ENCODE measurements at regions not wholly inside any gene's neighbourhood (a gene's known extent, or its start where the extent isn't known, plus 50 kb on each side); places are given as distances from the start of the nearest gene placed in this dataset.

DNA sequence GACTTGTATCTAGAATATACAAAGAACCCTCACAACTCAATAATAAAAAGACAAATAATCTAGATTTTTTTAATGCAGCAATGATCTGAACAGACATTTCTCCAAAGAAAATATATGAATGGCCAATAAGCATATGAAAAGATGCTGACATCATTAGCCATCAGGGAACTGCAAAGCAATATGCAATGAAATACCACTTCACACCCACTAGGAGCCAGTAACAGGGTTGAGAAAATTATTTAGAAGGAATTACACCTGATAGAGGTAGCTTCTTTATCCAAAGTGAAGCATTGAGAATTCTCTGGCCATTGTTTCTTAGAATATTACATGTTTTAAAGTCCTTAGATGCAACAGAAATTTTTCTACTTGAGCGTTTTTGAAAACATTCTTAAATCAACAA, 316.9 kb downstream of the KCNN2 start:
- peaks cover 5% of the 10 kb centered on the region for H3K9me3 Mint-ChIP-seq
- DNase-seq = no peak
- H3K4me1 Mint-ChIP-seq (ENCODE audit: low read depth) = no peaks in the 10 kb centered on the region
- no peak overlapping the region for H3K4me3 Mint-ChIP-seq
- H3K27me3 Mint-ChIP-seq (ENCODE audit: low read depth) = no peaks in the 10 kb centered on the region
- H3K27ac Mint-ChIP-seq = no peak overlapping the region
- CTCF ChIA-PET = no interaction called here
- no peaks in the 10 kb centered on the region for H3K36me3 Mint-ChIP-seq (ENCODE audit: low read depth)
- intact Hi-C loops (cut with micrococcal nuclease) = no loop called here

DNA sequence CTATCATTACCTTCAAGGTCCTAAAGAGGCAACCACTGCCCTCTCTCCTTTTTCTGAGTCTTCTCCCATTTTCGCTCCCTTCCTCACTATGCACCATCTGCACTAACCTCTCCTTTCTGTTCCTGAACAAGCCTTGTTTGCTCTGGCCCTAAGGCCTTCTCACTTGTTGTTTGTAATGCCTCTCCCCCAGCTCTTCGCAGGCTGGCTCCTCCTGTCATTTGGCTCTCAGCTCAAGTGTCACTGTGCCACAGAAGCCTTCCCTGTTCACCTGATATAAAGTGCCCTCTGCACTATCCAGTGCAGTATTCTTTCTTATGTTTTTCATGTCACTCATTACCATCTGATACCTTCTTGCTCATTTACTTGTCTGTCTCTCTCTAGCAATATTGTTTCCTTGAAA, 303.7 kb downstream of the KCNN2 start:
- Mint-ChIP-seq H3K9me3 (peaks cover 1% of the 10 kb centered on the region), H3K4me3 (no peak overlapping the region), H3K36me3 (ENCODE audit: low read depth) (no peaks in the 10 kb centered on the region), H3K27ac (no peak overlapping the region), H3K4me1 (ENCODE audit: low read depth) (no peaks in the 10 kb centered on the region), H3K27me3 (ENCODE audit: low read depth) (no peaks in the 10 kb centered on the region)
- CTCF ChIA-PET = interaction anchor here (0.5 kb wide), 1 partner anchor 558 kb away, joined by 3 read pairs; no protein-coding TSS in a partner anchor
- intact Hi-C loops (cut with micrococcal nuclease) = no loop called here
- DNase-seq = no peak

DNA sequence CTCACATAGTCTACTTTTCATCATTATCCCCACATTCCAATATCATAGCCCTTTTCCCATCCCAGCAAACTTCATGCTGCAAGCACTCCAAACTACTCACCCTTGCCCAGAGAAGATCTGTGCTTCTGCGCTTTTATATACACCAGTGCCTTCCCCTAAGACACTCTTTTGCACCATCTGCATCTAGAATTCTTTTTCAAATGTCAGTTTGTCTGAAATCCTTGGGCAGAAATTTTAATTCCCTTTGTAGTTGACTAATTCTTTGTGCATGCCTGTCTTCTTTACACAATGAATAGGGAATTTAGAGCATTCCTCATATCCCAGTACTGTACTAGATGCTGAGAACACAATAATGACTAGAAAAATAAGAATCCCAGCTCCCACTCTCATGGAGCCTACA, 298.9 kb downstream of the KCNN2 start:
- no peaks in the 10 kb centered on the region for H3K4me1 Mint-ChIP-seq (ENCODE audit: low read depth)
- no peaks in the 10 kb centered on the region for H3K27me3 Mint-ChIP-seq (ENCODE audit: low read depth)
- H3K9me3 Mint-ChIP-seq = peaks cover 3% of the 10 kb centered on the region
- CTCF ChIA-PET = no interaction called here
- no peak for DNase-seq
- H3K4me3 Mint-ChIP-seq = no peak overlapping the region
- H3K36me3 Mint-ChIP-seq (ENCODE audit: low read depth) = no peaks in the 10 kb centered on the region
- intact Hi-C loops (cut with micrococcal nuclease) = no loop called here
- no peak overlapping the region for H3K27ac Mint-ChIP-seq

DNA sequence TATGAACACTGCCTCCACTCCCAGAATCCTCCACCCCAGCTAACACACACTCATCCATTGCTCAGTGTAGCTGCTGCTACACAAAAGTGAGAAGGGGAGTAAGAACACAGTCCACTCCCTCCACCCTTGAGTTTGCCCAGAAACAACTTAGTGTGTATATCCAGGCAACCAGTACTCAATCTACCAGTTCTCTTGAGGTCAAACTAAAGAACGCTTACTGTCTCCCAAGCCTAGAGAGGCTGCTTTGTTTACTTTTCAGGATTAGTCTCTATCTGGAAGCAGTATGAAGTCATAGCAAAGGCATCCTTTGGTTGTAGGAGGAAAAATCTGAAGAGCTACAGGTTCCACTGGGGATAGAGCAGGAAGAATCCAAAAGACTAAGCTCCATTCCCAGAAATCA, 296.3 kb downstream of the KCNN2 start:
- H3K27me3 Mint-ChIP-seq (ENCODE audit: low read depth) = no peaks in the 10 kb centered on the region
- no peak overlapping the region for H3K4me3 Mint-ChIP-seq
- H3K36me3 Mint-ChIP-seq (ENCODE audit: low read depth) = no peaks in the 10 kb centered on the region
- no peak overlapping the region for H3K27ac Mint-ChIP-seq
- CTCF ChIA-PET = no interaction called here
- H3K9me3 Mint-ChIP-seq = peaks cover 3% of the 10 kb centered on the region
- DNase-seq = no peak
- intact Hi-C loops (cut with micrococcal nuclease) = no loop called here
- no peaks in the 10 kb centered on the region for H3K4me1 Mint-ChIP-seq (ENCODE audit: low read depth)

DNA sequence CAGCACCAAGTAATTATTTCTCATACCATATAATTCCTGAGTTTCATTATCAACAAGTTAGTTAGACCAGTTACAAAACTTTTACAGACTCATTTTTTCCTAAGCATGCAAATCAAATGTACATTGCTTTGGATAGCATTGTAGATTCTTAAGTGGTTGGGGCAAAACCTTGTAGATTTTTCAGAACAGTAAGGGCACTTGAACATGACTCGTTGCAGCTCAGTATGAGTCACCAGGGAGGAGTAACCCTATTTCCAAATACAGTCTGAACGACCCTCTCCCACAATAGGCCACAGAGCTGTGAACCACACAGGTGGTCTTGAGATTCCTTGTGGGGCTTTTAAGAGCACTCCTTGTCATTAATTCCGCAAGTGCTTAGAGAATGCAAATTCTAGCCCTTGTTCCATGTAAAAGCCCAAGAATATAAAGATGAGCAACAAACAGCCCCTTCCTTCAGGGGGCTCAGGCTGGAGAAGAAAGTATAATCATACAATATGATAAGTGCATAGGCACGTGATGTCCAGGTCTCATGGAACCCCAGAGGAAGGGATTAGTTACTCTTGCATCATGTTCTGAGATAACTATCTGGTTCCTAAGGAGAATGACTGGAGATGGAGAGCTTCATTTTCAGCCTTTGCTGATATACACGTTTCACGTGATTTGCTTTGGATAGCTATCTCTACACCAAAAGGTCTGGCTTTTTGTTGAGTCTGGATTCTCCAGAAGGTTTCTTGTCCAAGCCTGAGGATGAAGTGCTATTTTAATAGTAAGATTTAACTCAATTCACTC, 295.7 kb downstream of the KCNN2 start:
- intact Hi-C loops (cut with micrococcal nuclease) = no loop called here
- Mint-ChIP-seq H3K9me3 (peaks cover 3% of the 10 kb centered on the region), H3K4me3 (no peak overlapping the region), H3K27me3 (ENCODE audit: low read depth) (no peaks in the 10 kb centered on the region), H3K4me1 (ENCODE audit: low read depth) (no peaks in the 10 kb centered on the region), H3K36me3 (ENCODE audit: low read depth) (no peaks in the 10 kb centered on the region), H3K27ac (no peak overlapping the region)
- DNase-seq = no peak
- CTCF ChIA-PET = no interaction called here

DNA sequence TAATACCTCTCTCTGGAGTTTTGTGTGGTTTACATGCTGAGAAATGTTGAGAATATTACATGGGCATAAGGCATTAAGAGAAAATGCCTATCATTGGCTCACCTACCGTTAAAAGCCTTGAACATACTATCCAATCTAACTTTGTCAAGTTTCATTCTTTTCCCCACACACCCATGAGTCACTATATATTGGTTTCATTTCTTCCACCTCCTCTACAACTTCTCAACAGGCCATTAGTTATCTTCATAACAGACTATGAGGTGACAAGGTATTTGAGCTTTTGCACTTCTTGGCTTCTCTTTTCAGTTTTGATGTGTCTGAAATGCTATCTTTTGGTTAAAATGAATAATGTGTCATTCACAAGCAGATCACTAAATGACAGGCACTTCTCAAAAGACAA, 288.0 kb downstream of the KCNN2 start:
- CTCF ChIA-PET = no interaction called here
- Mint-ChIP-seq H3K27ac (no peak overlapping the region), H3K27me3 (ENCODE audit: low read depth) (no peaks in the 10 kb centered on the region), H3K9me3 (peaks cover under 1% of the 10 kb centered on the region), H3K36me3 (ENCODE audit: low read depth) (no peaks in the 10 kb centered on the region), H3K4me3 (no peak overlapping the region), H3K4me1 (ENCODE audit: low read depth) (no peaks in the 10 kb centered on the region)
- intact Hi-C loops (cut with micrococcal nuclease) = no loop called here
- DNase-seq = no peak

DNA sequence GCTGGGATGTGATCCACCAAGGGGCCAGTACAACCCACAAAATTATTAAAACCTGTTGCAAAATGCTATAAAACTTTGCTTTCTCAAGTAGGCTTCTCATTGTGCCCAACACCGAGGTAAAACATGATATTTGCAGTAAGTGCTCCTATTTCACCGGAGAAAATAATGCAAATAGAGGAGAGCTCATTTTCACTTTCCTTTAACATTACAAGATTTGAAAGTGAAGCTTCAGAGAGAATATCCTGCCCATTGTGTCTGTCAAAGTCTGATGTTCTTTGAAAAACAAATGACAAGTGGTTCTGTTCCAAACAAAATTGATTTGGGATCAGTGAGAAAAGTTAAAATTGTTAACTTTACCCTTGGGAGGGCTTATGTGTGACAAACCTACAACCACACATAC, 287.1 kb downstream of the KCNN2 start:
- intact Hi-C loops (cut with micrococcal nuclease) = no loop called here
- Mint-ChIP-seq H3K27ac (no peak overlapping the region), H3K9me3 (peaks cover 7% of the 10 kb centered on the region), H3K4me1 (ENCODE audit: low read depth) (no peaks in the 10 kb centered on the region), H3K36me3 (ENCODE audit: low read depth) (no peaks in the 10 kb centered on the region), H3K4me3 (no peak overlapping the region), H3K27me3 (ENCODE audit: low read depth) (peaks cover 2% of the 10 kb centered on the region)
- DNase-seq = no peak
- CTCF ChIA-PET = no interaction called here

DNA sequence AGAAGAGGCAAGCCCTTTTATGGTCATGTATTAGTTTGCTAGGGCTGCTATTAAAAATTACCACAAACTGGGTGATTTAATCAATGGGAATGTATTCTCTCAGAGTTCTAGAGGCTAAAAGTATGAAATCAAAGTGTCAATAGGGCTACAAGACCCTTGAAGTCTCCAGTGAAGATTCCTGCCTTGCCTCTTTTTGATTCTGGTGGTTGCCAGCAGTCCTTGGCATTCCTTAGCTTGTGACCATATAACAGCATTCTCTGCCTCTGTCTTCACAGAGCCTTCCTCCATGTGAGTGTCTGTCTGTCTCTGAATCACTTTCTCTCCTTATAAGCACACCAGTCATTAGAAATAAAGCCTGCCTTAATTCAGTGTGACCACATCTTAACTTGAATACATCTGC, 282.7 kb downstream of the KCNN2 start:
- Mint-ChIP-seq H3K36me3 (ENCODE audit: low read depth) (no peaks in the 10 kb centered on the region), H3K4me3 (no peak overlapping the region), H3K27me3 (ENCODE audit: low read depth) (peaks cover 2% of the 10 kb centered on the region), H3K27ac (no peak overlapping the region), H3K4me1 (ENCODE audit: low read depth) (no peaks in the 10 kb centered on the region), H3K9me3 (peaks cover 14% of the 10 kb centered on the region)
- CTCF ChIA-PET = no interaction called here
- intact Hi-C loops (cut with micrococcal nuclease) = no loop called here
- DNase-seq = no peak

DNA sequence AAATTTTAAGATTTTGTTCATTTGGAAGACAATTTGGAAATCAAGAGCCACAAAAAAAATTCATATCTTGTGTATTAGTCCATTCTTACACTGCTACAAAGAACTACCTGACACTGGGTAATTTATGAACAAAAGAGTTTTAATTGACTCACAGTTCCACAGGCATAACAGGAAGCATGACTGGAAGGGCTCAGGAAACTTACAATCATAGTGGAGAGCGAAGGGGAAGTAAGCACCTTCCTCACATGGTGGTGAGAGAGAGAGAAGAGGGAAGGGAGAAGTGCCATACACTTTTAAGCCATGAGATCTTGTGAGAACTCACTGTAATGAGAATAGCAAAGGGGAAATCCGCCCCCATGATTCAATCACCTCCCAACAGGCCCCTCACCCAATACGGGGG, 274.4 kb downstream of the KCNN2 start:
- peaks cover 3% of the 10 kb centered on the region for H3K9me3 Mint-ChIP-seq
- no peak for DNase-seq
- no peaks in the 10 kb centered on the region for H3K36me3 Mint-ChIP-seq (ENCODE audit: low read depth)
- no peaks in the 10 kb centered on the region for H3K27me3 Mint-ChIP-seq (ENCODE audit: low read depth)
- H3K4me1 Mint-ChIP-seq (ENCODE audit: low read depth) = no peaks in the 10 kb centered on the region
- intact Hi-C loops (cut with micrococcal nuclease) = no loop called here
- CTCF ChIA-PET = no interaction called here
- no peak overlapping the region for H3K27ac Mint-ChIP-seq
- no peak overlapping the region for H3K4me3 Mint-ChIP-seq

DNA sequence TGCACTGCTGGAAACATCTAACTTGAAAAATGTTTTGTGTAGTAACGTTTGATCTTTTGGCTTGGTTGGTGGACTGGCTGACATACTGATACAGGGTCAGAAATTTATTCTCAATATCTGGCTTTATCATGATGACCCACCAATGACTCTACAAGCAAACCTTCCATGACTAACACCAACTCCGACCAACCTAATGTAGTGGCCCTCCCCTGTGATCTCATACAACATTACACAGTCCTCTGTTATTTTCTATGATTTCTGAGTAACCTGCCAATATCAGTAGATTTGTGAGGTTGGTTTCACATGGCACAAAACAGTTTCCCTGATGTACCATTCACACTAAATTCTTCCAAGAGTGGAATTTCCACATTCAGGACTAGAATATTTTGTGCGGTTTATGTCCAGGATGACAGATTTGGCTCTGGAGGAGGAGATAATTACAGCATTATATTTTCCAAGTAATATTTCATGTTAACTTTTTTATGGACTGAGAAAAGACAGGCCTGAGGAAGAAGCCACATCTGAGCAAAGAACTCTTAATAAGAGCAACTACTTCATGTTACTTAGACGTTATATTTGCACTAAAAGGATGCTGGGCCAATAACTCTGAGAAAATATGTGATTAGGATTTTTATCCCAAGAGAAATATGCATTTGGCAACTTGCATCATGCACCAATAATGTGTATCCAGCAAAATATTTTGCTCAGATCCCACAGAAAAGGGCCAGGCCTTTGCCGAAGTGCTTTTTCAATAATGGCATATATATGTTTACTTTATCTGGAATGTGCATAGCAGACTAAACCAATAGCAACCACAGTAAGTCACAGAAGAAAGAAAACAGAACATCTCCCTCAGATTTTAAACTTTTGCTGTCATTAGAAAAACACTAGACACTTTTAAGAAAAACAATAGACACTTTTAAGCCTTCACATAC, 273.4 kb downstream of the KCNN2 start:
- Mint-ChIP-seq H3K36me3 (ENCODE audit: low read depth) (no peaks in the 10 kb centered on the region), H3K27ac (no peak overlapping the region), H3K4me3 (no peak overlapping the region), H3K4me1 (ENCODE audit: low read depth) (no peaks in the 10 kb centered on the region), H3K9me3 (peaks cover 3% of the 10 kb centered on the region), H3K27me3 (ENCODE audit: low read depth) (no peaks in the 10 kb centered on the region)
- CTCF ChIA-PET = no interaction called here
- no peak for DNase-seq
- intact Hi-C loops (cut with micrococcal nuclease) = no loop called here

DNA sequence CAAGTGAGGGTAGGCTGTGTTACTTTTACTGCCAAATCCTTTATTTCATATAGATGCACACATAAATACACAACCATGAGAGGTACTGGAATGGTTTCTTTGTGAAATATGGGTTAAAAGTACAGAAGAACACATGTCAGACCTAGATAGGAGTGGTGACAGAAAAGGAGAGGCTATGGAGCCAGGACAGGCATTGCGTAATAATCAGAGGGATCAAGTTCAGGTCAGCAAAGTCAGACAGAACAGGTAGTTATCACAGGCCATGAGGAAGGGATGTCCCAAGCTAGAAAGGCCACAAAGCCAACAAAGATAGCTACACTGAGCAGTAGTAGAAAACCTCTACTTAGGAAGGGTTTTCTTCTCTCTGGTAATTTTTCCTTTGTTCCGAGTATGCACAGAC, 272.6 kb downstream of the KCNN2 start:
- CTCF ChIA-PET = no interaction called here
- Mint-ChIP-seq H3K36me3 (ENCODE audit: low read depth) (no peaks in the 10 kb centered on the region), H3K27ac (no peak overlapping the region), H3K4me1 (ENCODE audit: low read depth) (no peaks in the 10 kb centered on the region), H3K4me3 (no peak overlapping the region), H3K9me3 (peaks cover 1% of the 10 kb centered on the region), H3K27me3 (ENCODE audit: low read depth) (no peaks in the 10 kb centered on the region)
- DNase-seq = no peak
- intact Hi-C loops (cut with micrococcal nuclease) = no loop called here

DNA sequence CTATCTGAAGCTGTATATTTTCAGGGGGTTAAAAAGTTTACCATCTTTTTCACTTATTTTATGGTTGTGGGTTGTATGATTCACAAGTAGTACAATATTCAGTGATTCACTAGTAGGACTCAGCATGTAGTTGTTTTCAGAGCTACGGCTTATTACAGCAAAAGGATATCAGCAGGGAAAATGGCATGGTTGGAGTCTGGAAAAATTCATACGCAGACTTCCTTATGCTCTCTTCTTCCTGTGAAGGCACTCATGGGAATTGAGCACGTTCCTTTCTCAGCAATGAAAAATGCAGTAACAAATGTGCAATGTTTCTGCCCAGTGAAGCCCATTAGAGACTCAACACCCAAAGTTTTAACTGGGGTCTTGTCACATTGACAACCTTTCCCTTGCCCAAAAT, 250.5 kb downstream of the KCNN2 start:
- Mint-ChIP-seq H3K27ac (no peak overlapping the region), H3K4me1 (ENCODE audit: low read depth) (no peaks in the 10 kb centered on the region)
- CTCF ChIA-PET = no interaction called here

DNA sequence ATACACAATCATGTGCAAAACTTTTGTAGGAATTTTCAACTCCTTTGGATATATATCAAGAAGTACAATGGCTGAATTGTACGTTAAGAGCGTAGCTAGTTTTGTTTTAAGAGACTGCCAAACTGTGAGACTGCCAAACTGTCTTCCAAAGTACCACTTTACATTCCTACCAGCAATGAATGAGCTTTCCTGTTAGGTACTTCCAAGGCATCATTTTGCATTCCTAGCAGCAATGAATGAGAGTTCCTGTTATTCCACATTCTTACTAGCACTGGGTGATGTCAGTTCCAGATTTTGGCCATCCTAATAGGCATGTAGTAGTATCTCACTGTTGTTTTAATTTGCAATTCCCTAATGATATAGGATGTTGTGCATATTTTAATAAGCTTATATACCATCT, 219.3 kb downstream of the KCNN2 start:
- CTCF ChIA-PET = no interaction called here
- Mint-ChIP-seq H3K9me3 (peaks cover 12% of the 10 kb centered on the region), H3K27me3 (ENCODE audit: low read depth) (no peaks in the 10 kb centered on the region), H3K36me3 (ENCODE audit: low read depth) (no peaks in the 10 kb centered on the region), H3K4me3 (no peak overlapping the region), H3K27ac (no peak overlapping the region), H3K4me1 (ENCODE audit: low read depth) (no peaks in the 10 kb centered on the region)
- intact Hi-C loops (cut with micrococcal nuclease) = no loop called here
- no peak for DNase-seq

More for the DNA sequence above, 250.5 kb downstream of the KCNN2 start:
- H3K4me3 Mint-ChIP-seq = no peak overlapping the region
- intact Hi-C loops (cut with micrococcal nuclease) = no loop called here
- H3K27me3 Mint-ChIP-seq (ENCODE audit: low read depth) = no peaks in the 10 kb centered on the region
- H3K36me3 Mint-ChIP-seq (ENCODE audit: low read depth) = no peaks in the 10 kb centered on the region
- no peak for DNase-seq
- H3K9me3 Mint-ChIP-seq = peaks cover 10% of the 10 kb centered on the region

Data from activated naive CD4-positive, alpha-beta T cell treated with anti-CD3 and anti-CD28 coated beads for 36 hours (primary cell).